22Rv1 (cell line): ENCODE measurements at regions not wholly inside any gene's neighbourhood (a gene's known extent, or its start where the extent isn't known, plus 50 kb on each side); places are given as distances from the start of the nearest gene placed in this dataset.

ENCODE experiments used
- ZFX ChIP-seq: fragments of 450-650 bp; IDR thresholded peaks from 2 replicates; pipeline ENCODE4 v1.6.1; 2017; ENCODE audit warnings: antibody characterized with exemption, borderline replicate concordance
- TF ChIP-seq, protein P1 (sequence below): fragments of 450-650 bp; IDR thresholded peaks from 2 replicates; pipeline ENCODE4 v1.5.1; 2017; ENCODE audit warnings: mild to moderate bottlenecking

DNA sequence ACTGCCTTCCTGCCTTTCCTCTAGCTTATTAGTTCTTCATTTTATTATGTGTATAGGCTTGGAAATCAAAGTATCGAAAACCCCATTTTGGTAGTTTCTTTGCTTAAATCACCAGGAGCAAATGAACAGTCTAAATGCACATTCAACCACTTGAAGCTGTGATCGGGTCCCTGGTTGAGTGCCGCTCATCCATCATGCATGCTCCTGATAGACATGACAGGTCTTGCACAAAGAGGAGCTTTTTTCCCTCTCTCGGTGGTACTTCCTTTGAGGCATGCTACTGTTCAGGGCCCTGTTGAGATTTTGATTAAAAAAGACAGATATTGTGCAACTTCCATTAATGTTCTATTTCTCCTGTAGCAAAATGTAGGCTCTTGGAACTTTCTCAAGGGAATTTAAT is 185.8 kb downstream of the OLFM4 start:
- TF ChIP-seq, protein P1, sequence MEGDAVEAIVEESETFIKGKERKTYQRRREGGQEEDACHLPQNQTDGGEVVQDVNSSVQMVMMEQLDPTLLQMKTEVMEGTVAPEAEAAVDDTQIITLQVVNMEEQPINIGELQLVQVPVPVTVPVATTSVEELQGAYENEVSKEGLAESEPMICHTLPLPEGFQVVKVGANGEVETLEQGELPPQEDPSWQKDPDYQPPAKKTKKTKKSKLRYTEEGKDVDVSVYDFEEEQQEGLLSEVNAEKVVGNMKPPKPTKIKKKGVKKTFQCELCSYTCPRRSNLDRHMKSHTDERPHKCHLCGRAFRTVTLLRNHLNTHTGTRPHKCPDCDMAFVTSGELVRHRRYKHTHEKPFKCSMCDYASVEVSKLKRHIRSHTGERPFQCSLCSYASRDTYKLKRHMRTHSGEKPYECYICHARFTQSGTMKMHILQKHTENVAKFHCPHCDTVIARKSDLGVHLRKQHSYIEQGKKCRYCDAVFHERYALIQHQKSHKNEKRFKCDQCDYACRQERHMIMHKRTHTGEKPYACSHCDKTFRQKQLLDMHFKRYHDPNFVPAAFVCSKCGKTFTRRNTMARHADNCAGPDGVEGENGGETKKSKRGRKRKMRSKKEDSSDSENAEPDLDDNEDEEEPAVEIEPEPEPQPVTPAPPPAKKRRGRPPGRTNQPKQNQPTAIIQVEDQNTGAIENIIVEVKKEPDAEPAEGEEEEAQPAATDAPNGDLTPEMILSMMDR, result no peak
- no peak for TF ChIP-seq ZFX
